ENCODE measurements at regions not wholly inside any gene's neighbourhood (a gene's known extent, or its start where the extent isn't known, plus 50 kb on each side); places are given as distances from the start of the nearest gene placed in this dataset.

DNA sequence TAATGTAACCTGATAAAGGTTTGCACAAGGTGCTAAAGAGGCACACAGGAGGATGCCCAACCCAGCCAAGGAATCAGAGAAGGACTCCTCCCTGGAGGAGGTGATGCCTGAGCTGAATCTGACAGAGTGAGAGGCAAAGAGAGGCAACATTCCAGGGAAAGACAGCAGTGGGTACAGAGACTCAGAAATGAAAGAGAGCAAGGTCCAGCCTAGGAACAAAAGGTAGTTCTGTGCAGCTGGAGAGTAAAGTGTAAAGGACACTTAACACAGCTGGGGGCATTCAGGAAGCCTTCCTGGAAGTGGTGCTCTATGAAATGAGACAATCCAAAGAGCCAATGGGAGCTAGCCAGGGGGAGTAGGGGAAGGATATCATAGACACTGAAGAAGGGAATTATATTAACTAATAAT, 181.0 kb upstream of the GLI2 start:
- DNase-seq: no peak

DNA sequence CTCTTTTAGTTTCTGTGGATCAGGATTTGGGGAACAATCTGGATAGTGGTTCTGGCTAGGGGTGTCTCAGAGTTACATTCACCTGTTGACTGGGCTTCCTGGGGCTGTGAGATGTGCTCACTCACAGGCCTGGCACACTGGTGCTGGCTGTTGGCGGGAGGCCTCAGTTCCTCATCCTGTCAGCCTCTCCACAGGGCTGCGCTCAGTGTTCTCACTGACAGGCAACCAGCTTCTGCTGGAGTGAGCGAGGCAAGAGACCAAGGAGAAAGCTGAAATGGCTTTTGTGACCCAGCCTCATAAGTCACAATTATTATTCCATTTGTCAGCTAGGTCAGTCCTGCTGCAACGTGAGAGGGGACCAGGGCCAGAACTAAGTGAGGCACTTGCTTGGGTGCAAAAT, 180.6 kb upstream of the GLI2 start:
- DNase-seq: no peak

DNA sequence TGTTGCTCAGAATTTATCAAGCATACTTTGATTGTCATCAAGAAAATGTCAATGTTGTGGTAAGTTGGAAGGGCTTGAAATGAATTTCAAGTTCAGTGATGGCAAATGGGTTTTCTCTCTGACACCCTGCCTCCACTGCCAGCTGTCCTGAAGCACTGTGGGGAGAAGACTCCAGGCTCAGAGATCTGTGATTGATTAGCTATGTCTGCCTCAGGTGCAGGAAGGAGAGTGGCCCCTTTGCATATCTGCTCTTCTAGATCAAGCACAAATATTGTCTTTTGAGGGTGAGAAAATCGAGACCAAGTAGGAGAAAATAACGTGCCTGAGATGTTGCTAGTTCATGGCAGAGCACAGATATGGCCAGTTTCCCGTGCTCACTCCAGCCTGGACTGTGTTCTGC, 178.8 kb upstream of the GLI2 start:
- no peak for DNase-seq

DNA sequence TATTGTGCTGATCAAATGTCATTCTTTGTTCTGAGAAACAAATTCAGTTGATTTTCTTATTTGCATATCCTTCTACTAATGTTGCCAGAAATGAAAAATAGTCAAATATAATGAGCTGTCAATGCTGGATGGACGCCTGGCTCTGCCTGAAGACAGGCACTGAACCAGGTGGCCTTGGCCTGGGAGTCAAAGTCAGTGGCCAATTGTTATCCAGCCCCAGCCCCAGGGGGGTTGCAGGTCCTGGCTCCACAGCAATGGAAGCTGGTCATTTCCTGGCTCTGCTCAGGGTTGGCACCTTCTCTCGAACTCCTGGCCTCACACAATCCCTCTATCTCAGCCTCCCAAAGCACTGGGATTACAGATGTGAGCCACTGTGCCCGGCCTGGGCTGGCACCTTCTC, 176.8 kb upstream of the GLI2 start:
- no peak for DNase-seq

DNA sequence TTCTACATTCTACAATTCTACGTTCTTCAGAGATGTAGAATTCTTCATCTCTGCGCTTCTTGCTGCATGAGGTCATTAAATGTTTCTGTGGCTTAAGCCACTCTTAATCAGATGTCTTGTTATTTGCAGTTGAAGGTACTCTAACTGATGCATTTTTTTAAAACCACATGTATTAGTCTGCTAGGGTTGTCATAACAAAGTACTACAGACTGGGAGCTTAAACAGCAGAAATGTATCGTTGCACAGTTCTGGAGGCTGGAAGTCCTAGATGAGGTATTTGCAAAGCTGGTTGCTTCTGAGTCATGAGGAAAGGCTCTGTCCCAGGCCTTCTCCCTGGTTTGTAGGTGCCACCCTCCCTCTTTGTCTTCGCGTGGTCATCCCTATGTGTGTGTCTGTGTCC, 176.3 kb upstream of the GLI2 start:
- peak; percentile 86 for DNase-seq

DNA sequence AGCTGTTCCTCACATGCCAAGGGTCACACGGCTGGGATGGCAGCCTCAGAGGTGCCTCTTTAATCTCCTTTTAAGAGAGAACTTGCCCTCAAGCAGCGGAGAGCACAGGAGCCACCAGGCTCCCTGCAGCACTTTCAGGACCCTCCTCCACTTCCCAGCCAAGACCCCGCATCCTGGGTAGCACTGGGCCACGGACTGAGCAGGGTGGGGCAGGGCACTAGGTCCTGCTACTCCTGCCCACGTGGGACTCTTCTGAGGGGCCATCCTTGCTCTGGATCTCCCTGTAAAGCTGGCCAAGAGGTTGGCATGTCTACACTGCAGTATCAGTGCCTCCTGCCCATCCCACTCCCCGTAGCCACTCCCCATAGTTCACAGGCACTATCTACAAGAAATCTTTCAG, 175.3 kb upstream of the GLI2 start:
- DNase-seq: no peak

DNA sequence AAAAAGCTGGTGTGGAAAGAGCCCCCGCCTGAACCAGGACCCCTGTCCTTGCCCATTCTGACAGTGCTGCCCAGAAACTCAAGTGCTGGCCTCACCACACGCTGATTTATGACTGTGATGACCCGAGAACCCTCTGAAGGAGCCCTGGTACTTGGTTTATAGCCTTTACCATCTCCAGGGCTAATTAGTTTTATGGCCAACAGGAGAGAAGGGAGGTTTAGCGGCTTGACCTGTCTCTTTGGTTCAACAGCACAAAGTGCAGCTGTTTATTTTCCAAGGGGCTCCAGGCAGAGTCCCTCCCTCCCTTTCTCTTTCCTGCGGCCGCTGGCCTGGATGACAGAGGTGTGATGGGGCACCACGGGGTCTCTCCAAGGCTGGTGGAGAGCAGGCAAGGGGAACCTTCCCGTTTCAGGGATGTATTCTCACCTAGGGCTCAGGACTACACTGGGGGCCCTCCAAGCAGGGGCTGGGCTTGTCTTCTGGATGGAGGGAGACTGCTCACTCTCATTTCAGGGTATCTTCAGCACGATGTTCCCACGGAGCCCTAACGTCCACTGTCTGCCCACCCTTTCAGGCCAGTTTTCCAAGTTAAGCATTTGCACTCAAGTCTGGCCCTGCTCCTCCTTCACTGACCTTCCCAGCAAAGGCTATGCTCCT, 174.2 kb upstream of the GLI2 start:
- DNase-seq: no peak

DNA sequence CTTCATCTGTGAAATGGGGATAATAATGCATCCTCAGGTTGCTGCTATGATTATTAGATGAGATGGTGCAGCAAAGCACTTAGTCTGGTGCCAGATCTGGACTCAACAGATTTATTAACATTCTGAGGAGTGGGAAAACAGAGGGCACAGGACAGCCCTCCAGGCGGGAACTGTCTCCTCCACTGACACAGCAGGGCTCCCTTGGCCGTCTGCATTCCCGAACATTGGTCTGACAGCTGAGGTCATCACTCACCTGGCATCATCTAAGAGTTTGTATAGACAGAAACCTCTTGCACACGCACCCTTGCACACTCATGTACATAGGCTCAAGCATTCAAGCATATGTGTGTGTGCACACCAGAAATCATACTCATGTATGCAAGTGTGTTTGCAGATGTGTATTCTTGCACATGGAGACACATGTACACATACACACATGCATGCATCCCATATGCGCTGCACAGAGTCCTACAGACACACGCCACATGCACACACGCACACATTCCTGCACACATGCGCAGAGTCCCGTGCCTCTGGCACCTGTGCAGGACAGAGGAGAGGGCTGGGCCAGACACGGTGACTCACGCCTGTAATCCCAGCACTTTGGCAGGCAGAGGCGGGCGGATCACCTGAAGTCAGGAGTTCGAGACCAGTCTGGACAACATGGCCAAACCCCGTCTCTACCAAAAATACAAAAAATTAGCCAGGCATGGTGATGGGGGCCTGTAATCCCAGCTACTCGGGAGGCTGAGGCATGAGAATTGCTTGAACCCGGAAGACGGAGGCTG, 173.3 kb upstream of the GLI2 start:
- no peak for DNase-seq

DNA sequence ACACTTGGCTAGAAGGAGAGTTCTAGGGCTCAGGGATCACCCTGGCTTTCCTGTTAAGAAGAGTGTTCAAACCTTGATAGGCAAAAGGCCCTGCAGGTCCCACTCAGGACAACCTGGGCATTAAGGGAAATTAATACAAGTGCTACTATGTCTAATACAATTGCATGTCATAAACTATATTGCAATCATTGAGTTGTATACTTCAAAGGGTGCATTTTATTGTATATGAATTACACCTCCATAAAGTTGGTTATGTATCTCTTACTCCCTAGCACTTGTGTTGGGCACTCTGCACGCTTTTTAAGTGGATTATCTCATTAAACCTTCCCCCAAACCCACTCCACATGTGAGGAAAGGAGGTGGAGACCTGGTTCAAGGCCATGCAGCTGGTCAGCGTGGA, 172.1 kb upstream of the GLI2 start:
- DNase-seq: no peak

DNA sequence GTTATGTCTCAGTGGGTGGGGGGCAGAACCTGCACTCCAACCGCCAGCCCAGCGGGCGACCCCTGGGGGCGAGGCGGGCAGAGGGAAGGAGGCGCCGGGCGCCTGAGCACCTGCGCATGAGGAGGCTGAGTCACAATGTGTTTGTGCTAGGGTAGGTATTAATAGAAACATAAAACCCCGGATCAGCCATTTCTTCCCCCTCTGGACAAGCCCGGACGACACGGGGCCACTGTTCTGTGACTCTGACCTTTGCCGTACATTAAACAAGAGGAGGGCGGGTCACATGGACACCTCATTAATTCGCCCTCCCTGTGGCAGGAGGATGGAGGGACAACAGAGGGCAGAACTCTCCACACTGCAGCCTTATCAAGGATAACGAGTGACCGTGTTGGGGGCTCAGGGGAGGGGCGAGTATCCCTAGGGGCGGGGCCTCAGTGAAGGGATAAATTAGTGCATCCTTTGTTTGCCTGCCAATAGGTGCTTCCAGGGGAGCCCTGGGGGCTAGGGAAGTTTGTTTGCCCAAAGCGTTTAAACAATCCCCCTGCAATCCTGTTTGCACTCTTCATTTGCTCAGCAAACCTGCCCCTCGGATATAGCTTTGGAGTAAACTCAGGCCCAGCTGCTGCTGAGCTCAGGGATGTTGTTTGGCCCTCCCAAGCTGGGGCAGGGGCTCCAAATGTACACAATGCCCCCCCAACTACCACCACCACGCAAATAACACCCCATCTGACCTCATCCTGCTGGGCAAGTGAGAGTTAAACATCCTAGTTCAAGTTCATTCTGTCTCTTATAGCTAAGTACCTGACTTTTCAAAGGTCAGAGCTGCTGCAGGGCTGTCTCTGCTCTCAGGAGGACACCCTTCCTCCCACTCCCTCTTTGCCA, 171.2 kb upstream of the GLI2 start:
- no peak for DNase-seq

DNA sequence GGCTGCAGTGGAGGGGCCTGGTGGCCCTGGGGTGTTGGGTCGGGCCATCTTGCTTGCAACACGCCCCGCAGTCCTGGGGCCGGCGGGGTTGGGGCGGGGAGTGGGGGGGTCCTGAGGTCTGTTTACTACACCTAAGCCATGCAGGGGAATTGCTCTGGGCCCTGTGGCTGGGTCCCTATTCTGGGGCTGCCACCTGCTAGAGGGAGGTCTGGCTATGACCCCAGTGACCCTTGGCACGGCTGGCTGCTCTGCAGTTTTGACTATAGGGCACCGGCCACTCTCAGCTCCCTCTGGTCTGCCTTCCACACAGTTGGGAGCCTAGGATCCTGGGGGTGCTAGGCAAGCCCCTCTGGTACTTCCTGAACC, 170.6 kb upstream of the GLI2 start:
- no peak for DNase-seq

DNA sequence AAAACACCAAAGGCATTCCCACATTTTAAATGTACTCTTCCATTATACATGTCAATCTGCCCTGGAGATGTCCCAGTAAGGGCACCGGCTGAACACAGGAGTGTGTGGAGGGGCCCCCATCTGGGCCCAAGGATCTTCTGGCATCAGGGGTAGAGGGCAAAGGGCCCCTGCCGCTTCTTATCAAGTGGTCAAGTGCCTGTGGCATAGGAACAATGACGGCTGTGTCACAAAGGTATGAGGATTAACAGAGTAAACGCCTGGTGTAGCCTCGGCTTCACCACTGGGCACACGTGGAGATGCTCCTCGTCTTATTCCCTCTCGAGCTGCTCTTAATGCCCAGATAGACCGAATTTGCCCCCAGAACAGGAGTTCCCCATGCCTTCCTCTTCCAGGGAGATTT, 169.7 kb upstream of the GLI2 start:
- no peak for DNase-seq

DNA sequence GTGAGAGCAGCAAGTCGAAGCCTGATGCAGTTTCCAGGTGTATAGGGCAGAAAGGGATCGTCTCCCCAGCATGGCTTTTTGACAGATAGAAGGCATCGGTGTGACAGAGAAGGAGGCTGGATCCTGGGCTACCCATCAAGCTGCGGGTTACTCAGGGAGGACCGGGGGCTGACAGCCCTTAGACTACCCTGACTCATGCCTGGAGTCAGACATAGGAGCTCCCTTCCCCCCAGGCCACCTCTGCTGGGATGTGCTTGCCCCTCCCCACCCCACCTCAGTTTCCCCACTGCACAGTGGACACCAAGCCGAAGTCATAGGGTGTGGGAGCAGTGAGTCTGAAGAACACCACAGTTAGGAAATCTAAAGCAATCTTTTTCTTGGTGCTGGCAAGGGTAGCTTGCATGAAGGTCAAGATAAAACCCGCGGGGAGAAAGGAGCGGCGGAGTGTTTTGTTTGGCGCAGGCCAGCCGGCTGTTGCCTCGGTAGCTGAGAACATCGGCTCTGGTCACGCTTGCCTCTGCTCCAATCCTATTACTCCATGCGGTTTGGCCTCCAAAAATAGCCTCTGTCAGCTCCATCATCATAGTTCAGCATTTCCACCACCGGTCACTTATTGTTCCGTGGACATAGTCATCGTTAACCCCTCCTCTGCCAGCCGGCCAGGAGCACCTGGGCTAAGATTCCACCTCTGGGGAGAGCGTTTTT, 169.2 kb upstream of the GLI2 start:
- DNase-seq: no peak

DNA sequence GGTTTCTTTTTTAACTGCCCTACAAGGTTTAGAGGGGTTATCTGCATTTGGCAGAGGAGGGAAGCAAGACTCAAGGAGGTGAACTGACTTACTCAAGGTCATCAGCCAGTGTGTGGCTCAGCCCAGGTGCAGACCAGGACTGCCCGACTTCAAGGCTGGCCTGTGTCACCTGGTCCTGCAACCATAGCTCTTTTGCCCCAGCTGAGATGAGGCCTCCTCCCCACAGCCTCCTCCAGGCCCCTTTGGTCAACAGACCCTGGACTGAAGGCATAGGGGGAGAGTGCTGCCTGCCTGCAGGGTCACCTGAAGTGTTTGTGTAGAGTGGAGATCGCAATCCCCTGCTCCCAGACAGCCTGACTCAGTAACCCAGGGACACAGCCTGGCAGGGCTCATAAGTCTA, 168.5 kb upstream of the GLI2 start:
- DNase-seq: no peak

DNA sequence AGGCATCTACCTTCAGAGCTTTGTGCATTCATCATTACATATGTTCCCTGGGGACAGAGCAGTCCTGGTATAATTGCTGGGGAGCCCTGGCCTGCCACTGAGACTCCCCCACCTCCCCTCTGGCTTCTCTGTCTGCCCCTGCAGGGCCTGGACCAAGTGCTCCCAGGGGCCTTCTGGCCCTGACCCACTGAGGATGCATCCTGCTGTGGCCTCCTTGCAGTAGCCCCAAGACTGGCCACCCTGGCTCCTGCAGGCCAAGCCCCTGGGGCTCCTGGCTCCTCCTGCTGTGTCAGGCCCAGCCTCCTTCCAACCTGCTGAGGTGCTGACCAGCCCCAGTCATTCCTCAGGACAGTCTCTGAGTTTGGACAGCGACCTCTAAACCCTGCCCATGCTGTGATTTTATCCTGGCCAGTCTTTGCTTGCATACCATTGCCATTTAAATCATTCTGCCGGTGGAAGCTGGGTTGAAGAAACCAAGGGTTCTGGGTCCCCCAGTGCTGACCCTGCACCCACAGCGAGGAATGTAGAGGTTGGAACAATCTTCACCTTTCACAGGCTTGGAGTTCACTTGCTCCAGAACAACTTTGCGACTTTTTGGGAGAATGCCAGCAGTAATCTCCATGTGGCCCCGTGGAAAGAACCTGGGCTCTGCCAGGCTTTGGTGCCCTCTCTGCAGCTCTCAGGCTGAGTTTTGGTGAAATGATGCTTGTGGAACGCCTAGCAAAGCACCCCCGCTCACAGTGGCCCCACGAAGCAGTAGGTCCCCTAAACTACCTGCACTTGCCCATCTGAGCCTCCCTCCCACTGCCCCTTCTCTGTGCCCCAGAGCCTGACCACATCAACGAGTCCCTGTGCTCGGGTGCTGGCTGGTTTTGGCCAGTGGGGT, 167.3 kb upstream of the GLI2 start:
- DNase-seq: no peak

DNA sequence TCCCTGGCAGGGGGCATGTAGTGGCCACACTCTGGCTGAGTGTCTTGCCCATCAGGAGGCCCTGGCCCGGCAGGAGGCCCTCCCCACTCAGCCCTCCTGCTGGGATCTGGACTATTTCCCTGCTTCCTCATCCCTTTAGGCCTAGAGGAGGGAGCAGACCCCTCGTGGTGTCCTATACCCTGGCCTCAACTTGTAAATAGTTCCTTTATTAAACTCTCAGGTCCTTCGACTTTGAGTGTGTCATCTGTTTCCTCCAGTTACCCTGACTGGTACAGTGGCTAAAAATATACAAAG, 166.7 kb upstream of the GLI2 start:
- no peak for DNase-seq

DNA sequence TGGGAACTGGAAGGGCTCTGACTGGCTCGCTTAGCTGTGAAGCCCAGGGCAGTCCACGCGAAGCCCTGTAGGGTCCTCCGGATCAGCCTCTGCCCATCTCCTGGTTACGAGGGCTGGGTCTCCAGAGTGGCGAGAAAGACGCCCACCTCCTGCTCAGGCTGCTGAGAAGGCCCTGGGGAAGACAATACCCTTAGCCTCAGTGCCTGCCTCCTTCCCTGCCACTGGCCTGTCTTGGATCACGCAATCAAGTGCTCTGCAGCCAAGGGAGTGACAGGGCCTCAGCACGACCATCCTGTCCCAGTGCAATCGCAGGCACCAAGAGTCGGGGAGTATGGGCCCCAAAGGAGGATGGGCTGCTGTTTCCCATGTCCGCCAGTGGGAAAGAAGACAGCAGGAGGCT, 165.7 kb upstream of the GLI2 start:
- DNase-seq: no peak

DNA sequence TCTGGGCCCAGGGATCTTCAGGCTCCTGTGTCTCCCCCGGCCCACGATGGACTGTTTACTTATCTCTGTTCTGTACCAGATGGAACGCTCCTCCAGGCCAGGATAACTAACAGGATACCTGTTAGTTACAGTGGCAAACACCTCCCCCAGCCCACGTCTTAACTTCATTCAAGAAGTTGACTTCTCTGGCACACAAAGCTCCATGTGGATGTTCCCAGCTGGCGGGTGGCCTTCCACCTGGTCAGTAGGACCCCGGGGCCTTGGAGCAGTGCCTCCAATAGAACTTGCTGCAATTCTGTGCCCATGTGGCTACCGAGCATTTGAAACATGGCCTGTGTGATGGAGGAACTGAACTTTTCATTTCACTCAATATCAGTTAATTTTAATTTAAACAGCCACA, 165.1 kb upstream of the GLI2 start:
- DNase-seq: no peak

DNA sequence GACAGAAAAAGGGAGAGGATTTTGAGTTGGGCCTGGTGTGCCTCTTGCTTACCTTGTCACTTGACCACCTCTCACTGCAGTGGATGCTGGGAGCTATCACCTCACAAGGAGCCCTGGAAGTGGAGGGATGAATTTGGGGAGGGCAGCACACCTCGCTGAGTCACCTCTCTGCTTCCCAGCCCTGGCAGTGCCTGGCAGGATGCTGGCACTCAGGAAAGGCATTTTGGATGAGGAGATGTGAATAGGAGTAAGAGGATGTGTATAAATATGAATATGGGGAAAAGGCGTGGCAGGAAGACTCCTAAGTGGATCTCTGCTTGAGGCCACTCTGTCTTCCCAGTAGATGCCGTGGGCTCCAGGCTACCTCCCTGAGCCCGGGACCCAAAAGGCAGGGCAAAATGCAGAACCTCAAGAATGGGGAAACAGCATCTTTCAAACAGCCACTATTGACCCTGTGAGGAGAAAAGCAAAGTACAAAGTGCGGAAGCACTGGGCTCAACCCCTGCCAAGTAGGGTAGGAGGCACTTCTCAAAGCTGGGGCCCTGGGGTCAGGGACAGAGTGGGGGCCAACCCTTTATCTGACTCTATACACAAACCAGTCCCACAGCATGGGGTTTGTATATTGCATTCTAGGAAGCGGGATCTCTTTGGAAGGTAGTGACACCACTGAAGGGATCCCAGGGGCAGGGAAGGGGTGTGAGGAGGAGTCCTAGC, 164.5 kb upstream of the GLI2 start:
- DNase-seq: peak; percentile 13

DNA sequence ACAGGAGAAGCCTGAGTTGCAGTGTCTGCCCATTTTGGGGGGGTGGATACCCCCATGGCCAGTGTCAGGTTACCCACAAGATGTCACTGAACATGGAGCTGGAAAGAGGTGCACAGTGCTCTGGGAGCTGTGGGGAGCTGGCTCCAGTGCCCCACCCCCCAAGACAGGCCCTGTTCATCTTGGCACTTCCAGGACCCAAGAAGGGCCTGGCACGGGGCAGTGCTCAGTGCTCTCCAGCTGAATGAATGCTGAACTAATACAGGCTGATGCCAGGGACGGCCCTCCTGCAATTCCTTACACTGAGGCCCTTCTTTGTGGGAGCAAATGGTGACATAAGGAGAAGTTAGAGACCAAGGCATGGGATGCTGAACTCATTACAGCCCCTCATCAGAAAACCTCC, 163.4 kb upstream of the GLI2 start:
- no peak for DNase-seq

DNA sequence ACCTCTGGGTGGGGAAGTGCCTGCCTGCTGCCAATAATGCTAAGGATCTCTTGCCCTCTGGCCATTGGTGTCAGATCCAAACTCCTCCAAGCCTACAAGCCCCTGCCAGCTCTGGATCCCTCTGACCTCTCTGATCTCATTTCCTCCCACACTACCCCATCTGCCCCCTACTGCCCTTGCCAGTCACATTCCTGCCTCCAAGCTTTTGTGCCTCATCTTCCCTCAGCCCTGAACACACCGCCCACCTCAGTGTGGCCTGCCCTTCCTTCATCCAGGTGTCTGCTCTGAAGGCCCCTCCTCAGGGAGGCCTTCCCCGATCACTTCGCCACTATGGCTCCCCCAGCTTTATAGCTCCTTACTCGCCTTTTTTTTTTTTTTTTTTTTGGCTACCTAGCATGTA, 161.0 kb upstream of the GLI2 start:
- no peak for DNase-seq

DNA sequence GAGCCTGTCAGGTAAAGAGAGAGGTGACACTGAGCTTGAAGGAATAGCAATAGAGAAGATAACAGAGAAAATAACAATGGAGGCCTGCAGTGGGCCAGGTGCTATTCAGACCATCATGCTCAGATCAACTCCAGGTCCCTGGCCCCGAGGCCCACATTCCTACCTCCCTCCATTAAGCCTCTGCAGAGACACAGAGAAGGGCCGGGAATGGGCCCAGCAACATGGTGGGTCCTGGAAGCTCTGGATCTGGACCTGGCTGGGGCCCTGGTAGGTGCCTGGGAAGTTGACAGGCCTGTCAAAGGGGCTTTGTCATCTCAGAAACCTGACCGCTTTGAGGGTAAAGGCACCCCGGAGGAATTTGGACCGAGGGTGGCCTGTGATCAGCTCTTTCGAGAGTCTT, 159.7 kb upstream of the GLI2 start:
- no peak for DNase-seq
